CD4-positive, alpha-beta T cell treated with Interleukin-15 for 4 hours (primary cell): ENCODE measurements at regions not wholly inside any gene's neighbourhood (a gene's known extent, or its start where the extent isn't known, plus 50 kb on each side); places are given as distances from the start of the nearest gene placed in this dataset.

Experiments used
- DNase-seq: peaks from one replicate; pipeline ENCODE4 v3.0.0-alpha.2; 2020; ENCODE audit warnings: low spot score

DNA sequence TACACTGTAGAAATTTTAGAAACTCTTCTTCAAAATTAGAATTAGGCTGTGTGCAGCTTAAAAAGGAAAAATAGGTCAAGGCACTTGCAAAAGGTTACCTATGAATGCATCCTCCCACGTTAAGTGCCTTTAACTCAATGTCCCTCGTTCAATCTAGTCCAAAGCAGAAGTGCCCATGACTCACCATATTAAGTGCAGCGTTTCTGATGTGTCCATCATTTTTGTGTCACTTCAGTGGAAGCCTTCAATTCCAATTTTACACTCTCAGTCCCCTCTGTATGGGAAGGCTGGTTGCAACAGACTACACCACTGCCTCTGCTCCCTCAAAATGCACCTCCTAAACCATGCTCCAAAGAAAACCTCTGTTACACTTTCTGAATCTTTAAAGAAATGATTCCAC, 53.4 kb downstream of the FOXB1 start:
- no peak for DNase-seq

DNA sequence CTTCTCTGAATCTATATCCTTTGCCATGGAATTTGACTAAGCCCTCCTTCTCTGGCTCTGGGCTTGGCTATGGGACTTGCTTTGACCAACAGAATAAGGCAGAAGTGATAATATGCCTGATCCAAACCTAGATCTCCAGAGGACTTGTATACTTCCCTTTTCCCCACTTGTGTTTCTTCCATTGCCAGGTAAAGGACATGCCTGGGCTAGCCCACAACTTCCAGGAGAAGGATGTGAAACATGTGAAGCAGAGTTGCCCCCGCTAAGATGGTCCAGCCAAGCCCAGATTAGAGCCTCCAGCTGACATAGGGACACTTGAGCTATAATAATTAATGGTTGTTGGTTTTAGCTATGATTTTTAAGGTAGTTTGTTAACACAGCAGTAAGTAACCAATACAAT, 55.1 kb downstream of the FOXB1 start:
- no peak for DNase-seq

DNA sequence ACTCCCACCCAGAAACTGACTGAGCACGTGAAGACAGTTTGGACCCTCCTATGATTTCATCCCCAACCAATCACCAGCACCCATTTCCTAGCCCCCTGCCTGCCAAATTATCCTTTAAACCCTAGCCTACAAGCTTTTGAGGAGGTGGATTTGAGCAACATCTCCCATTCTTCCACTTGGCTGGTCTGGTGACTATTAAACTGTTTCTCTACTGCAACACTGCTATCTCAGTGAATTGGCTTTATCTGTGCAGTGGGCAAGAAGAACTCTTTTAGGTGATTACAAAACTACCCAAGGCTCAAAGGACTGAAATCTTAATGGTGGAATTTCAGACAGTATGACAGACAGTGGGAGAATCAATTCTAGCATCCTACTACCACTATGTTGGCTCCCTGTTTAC, 57.6 kb downstream of the FOXB1 start:
- no peak for DNase-seq

DNA sequence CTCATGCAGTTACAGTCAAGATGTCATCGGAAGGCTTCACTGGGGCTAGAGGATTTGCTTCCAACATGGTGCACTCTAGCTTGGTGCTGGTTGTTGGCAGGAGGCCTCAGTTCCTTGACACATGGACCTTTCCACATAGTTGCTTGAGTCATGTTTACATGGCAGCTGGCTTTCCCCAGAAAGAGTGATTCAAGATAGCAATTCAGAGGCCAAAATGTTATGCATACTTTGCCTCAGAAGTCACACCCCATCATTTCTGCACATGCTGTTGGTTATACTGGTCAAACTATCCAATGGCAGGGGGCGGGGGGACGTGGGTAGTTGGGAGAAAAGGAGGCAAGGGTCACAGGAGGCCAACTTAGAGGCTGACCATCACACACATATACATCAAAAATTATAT, 58.7 kb downstream of the FOXB1 start:
- no peak for DNase-seq

DNA sequence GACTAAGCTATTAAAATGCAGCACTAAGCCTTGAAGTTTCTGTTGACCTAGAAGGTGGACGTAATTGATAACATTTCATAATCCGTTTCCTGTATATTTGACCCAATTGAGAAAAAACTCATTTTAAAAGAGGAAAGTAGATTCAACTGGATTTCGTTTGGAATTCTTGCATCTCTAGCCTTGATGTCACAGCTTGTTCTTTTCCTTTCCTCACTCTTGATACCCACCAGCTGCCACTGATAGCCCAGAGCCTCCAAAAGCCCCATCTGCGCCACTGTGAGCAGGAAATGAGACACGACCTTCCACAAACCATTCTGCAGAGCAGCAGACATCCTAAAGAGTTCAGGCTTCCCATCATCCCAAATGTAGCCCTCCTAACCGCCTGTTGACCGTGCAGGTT, 61.8 kb downstream of the FOXB1 start:
- no peak for DNase-seq

DNA sequence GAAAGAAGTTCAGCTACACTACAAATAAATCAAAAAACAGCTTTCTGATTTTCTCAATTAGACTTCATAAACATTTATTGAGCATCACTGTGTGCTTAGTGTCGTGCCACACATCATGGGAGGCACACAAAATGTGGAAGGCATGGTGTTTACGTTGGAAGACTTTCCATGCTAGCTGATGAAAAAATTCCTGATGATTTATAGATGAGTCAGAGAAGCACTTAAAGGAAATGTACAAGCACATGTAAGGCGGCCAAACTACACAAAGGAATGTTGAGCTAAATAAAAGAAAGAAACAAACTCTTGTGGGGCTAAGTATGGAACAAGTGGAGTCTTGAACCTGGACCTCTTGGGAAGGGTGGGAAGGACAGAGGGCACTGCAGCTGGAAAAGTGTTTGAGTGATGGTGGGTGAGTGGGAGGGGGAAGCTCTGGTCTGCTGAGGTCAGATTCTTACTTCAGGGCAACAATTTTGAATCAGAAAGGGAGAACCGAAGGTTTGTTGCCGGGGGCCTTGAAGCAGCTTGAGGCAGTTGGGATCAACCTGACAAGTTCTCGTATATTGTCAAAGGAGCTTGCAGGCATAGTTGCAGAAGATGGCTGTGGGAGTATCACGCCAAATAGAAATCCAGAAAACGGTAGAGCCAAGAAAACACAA, 66.9 kb downstream of the FOXB1 start:
- DNase-seq, result no peak

DNA sequence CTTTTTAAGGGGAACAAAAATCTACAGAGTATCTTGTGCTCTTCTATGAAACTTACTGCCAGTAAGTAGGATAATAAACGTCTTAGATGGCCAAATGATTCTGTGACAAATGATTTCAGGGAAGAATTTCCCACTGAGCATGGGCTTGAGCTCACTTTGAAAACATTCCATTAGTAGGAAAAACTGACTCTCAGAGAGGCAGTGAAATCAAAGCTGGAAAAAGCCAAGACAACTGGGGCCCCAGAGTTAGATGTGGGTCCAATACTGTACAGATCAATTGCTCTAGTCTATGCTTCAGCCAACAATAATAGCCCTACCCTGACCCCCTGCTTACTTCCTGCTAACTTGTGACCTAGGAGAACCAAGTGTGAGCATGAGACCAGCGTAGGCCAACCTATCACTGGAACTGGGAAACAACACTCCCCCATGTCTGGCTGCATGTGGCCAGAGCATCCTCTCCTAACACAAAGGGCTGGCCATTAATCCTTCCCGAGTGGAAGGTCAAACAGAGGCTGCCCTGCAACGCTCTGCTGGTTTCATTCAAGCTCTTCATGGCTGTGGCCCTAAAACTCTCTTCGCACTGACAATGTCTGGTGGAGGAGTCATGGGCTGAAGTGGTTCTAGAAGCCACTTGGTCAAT, 68.8 kb downstream of the FOXB1 start:
- no peak for DNase-seq

DNA sequence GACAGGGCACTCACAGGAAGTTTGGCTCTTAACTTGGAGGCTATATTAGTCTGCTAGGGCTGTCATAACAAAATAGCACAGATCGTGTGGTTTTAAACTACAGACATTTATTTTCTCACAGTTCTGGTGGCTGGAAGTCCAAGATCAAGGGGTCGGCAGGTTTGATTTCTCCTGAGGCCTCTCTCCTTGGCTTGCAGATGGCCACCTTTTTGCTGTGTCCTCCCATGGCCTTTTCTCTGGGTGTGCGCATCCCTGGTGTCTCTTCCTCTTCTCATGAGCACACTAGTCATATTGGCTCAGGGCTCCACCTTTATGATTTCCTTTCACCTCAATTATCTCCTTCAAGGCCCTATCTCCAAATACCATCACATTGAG, 69.3 kb downstream of the FOXB1 start:
- DNase-seq, result no peak

DNA sequence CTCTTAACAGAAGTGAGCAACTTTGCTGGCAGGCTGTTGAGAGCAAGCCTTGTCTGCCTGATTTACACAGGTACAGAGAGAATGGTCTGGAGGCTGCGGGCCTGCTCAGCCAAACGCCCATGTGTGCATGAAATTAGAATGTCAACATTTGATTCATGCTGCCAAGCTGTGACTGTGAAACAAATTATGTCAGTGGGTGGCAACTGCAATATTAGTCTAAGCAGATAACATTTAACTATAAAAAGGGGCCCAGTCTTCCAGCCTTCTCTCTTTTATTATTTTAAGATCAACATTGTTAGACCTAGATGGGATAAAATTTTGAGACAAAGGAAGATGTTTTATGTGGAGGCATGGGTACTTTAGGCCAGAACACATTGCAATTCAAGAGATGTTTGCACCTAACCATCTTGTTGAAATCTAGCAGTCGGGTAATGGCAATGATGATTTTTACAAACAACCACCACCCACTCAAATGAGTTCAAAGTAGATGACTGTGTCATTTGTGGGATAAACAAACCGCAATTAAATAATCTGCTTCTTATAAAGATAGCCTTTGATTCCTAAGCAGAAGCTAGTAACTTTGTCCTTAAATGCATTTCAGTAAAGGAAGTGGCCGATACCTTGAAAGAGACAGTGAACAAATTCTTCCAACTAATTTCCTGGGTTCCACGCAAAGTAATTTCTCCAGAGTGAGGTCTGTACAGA, 70.2 kb downstream of the FOXB1 start:
- DNase-seq, result no peak

DNA sequence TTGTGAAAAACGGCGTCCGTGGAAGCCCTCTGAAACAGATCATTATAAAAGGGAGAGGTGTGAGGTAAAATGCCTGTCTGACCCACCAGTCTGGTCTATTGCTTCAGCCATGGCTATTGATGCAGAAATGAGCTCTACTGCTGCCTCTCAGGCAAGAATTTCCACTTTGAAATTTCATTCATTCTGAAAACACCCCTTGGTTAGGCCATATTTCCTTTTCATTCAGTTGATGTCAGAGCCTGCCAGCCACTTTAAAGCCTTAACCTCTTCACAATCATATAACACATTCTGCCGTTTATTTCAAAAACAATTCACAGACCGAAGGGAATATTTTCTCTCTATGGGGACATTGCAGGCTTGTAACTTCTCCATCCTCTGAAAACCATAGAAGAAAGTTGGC, 71.9 kb downstream of the FOXB1 start:
- DNase-seq, result no peak

DNA sequence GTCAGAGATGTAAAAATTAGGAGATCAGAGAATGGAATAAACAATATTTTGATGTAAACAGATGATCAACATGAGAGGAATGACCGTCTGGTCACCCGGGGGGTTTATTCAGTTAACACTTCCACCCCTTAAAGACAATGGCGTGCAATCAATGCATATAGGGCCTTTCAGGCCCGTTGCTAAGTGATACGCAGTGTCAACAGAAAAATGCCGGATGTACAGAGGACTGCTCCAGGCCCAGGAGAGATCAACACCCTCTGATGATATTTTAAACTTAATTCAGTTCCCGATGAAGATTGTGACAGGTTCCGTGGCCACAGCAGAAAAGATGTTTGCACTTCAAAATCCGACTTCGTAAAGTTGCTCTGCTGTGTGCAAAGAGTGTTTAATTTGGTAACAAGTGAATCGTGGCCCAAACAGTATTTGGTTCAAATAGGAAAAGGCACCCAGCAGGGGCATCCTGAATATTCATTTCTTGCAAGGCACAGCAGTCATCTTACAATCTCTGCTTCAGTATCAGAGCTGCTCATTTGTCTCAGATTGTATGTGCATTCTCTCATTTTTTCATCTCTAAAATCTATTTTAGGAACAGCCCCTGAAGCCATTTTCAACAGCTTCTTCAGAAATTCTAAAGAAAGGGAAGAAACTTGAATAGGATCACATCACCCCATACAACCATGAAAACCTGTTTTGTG, 72.6 kb downstream of the FOXB1 start:
- DNase-seq, result no peak

DNA sequence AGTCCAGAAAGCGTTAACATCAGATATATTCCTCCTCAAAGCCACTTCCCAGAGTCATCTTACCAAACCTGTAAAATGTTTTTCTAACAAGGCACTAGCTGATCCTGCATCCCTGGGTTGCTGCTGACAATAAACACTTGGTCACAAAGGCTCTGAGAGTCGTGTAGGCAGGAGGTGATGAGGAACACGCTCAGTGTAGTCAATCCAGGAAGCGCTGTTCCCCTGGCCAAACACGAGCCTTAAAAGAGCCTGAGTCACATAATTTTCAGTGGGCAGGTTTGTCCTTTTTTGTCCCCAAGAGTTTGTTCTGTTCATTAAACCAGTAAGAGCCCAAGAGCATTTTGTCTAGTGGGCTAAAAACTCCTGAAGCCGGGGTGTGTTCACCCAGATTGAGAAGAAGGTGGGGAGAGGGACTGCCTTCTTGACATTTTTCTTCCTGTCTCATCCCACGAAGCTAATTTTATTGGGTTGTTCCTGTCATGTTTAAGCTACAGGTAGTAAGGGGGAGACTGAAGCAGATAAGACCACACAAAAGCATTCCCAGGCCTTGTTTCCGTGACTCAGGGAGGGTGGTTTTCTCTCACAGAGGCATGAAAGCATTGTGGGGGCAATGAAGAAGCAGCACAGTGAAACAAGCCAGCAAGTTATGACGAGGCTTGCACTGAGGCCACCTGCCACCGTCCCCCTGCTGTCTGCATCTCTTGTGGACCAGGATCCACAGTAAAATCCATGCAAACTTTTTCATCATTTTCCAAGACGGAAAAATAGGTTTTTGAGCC, 73.7 kb downstream of the FOXB1 start:
- no peak for DNase-seq

DNA sequence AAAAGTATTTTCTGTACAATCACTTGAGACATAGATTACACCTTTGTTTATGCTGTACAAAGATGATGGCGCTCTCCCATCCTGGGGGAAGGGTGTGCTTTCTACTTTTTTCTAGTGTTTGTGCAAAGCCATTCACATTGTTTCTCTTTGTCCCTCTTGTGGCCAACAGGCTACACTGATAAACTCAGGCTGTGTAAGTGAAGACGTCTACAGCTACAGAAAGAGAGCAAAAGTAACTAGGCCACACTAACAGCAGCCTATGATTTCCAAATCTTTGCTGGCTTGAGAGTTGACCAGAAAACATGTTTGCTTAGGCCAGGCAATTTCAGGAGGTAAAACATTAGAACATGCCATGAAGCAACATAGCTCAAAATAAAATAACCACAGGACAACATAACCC, 75.1 kb downstream of the FOXB1 start:
- DNase-seq, result no peak

DNA sequence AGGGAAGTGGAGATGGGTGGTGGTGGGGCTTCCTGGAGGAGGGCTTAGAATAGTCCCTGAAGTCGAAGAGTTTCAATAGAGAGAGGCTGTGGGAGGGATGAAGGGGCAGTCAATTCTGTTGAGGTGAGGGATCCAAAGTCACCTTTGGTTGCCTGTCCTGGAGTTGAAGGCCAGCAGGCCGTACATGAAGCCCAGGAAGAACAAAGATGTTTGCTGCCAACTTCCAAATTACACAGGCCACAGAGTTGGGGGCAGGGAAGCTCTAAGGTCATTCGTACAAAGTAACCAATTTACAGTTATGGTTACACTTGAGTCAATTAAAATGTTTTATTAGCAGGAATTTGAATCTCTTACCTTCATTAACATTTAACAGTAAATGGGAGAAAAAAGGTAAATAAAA, 77.9 kb downstream of the FOXB1 start:
- DNase-seq, result no peak

DNA sequence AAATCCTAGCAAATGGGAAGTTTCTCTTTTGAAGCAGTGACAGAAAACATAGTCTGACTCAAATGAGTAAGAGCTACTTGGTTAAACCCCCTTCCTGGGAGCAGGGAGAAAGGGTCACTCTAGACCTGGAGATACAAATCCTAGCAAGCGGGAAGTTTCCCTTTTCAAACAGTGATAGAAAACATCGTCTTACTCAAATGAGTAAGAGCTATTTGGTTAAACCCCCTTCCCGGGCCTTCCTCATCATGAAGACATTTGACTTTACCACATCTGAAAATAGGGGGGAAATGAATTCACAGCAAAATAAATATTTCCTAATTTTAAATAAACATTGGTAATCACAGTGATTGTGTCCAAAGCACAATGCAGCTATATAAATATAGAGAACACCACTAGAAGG, 79.2 kb downstream of the FOXB1 start:
- DNase-seq, result no peak

DNA sequence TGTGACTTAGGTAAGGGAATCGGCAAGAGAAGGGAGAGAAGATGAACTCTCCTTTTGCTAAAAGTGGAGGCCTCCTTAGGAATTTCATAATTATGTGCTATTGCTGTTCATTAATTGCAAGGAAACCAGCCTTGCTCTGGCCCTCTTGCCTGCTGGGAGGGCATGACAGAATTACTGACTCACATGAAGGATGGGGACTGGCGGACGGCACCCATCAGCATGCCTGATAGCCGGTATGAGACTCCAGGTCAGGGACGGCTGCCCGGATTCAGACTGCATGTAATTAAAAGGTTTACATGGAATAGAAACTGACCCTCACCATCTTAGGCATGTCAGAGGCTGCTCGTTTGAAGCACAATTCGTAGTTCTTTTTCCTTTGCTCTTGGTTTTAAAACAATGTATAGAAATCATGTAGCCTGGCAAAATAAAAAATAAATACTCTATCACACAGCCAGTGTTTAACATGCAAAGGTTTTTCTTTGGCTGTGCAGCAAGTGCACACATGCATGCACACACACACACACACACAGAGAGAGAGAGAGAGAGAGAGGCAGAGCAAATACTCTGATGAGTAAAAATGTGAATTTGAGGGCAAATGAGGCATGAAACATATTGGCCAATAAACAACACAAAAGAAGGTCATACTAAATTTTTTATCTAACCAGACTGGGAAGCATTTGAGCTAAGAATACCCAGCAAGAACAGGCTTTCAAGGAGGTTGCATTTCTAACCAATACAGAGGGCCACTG, 82.7 kb downstream of the FOXB1 start:
- no peak for DNase-seq

DNA sequence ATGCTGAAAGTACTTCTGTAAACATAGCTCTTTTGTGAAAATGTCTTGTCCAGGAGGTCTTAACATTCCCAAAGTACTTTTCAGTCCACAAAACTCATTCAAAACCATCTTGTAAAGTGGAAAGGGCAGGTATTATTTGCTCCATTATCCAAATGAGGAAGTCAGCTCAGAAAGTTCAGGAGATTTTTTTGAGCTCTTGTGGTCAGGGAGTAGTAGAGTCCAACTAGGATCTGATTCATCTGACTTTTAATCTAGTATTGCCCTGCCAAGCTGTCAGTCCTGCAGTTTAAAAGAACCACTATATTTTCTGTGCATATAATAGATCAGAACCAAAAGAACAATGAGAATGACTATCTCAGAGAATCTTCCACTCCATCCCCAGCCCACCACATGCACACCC, 83.5 kb downstream of the FOXB1 start:
- no peak for DNase-seq

DNA sequence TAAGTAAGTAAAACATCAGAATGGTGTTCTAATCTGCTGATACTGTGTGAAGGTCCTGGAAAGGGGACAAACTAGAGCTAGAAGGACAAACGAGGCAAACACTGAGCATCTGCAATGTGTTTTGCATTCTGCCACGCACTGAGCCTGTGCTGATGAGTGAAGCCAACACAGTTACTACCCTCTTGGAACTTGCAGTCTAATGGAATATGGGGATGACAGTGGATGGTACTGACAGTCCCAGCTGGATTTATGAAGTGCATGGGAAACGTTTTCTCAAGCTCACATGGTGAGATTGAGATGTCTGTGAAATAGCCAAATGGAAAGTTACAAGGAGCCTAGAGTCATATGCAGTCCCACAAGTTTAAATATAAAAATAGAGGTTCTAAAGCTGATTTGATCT, 86.6 kb downstream of the FOXB1 start:
- no peak for DNase-seq

DNA sequence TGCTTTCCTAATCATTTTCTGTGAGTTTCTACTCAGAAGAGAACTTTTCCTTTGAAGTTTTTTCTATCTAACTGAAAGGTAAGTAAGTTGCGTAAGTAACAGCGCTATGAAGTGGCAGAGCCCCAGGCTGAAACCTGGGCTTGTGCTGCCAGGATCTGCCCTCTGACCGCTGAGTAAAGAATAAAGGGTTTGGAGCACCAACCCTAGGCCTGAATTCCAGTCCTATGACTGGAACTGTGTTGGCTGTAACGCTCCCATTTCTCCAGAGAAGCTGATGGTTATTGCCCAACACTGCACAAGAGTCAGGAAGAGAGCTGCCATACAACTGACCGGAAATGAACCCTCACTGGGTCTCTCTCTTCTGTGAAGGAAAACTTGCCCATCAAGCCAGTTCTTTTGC, 87.0 kb downstream of the FOXB1 start:
- DNase-seq, result no peak

DNA sequence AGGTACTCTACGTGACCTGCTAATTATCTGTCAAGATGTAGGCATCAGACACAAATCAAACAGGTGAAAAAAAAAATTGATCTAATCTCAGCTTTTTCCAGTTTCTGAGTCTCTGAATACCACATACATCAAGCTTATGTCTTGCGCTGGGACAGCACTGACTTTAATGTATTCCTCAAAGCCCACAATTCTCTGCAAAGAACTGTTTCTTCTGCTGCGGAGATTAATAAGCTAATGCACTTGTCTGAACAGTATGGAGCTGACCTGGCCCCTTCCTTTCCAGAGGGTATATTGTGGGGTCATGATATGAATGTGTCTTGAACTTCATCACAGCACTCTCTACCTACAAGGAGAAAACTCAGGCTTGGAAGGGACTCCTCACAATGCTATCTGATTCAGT, 87.8 kb downstream of the FOXB1 start:
- no peak for DNase-seq

DNA sequence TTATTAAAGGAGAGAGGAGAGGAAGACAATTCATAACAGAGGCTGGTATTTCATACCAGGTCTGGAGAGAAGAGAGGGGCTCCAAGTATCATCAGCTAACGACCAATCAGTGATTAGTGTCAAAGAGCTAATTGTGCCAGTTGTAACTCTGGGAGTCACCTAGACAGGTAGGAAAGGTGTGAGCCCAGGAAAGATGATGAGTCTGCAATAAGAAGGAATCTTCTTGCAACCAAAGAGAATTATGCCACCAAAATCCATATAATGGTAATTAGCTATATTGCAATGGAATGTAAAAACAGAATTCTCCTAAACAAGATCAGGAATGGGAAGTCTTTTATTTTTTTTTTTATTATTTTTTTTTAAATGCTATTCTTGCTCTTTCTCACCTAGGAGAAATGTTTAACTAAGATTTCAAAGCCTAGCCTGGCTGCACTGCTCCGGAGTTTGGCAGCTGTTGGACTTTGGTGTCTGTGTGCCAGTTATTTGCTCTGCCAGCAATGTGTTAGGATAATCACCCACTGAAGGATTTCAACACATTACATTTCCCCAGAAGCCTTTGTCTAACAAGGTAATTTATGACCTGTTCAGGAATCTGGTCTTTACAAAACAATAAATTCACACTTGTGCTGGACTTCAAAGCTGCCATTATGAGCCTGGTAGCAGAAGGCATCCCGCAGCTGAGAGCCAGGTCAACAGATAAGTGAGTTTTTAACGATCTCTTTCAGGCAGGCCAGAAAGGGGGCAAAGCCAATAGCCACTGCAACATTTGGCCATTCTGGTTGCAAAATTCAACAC, 89.4 kb downstream of the FOXB1 start:
- no peak for DNase-seq
